ENCODE measurements at regions not wholly inside any gene's neighbourhood (a gene's known extent, or its start where the extent isn't known, plus 50 kb on each side); places are given as distances from the start of the nearest gene placed in this dataset.

DNA sequence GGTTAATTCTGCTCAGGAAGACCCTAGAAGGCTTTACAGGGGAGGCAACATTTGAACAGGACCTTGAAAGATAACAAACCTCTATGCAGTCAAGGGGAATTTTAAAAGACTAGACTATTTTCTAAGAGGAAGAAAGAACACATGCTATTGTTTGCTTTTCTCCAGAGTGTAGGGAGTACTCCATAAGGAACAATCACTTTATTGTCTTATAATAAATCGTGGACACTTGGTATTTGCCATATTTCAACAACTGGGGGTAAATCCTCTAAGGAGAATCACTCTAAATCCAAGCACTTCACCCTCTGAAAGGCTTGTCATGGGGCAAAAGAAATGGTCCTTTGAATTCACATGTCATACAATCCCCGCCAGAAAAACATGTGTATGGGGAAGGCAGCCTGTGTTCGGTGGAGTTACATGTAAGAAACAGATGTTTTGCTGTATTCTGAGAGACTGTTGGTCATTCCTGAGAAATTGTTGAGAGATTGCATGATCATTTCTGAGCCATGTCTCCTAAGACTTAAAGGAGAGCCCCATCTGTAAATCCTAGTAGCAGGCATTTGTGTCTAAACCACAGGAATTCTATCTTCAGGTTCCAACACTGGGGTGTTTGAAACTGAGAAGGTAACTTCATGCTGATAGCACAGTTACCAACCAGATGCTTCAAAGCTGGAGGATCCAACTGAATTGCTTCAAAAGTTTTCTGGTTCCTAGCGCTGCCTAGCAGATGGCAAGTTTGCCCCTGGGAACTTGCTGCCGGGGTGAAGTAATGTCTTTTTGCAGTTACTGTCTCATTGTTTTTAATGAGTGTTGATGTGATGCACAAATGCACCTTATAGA lies 66.8 kb downstream of the FZD4 start:
- TF ChIP-seq POLR2A (IDR thresholded peaks at IDR 0.05) = no peak
- TF ChIP-seq, protein P1, sequence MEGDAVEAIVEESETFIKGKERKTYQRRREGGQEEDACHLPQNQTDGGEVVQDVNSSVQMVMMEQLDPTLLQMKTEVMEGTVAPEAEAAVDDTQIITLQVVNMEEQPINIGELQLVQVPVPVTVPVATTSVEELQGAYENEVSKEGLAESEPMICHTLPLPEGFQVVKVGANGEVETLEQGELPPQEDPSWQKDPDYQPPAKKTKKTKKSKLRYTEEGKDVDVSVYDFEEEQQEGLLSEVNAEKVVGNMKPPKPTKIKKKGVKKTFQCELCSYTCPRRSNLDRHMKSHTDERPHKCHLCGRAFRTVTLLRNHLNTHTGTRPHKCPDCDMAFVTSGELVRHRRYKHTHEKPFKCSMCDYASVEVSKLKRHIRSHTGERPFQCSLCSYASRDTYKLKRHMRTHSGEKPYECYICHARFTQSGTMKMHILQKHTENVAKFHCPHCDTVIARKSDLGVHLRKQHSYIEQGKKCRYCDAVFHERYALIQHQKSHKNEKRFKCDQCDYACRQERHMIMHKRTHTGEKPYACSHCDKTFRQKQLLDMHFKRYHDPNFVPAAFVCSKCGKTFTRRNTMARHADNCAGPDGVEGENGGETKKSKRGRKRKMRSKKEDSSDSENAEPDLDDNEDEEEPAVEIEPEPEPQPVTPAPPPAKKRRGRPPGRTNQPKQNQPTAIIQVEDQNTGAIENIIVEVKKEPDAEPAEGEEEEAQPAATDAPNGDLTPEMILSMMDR (IDR thresholded peaks at IDR 0.05 in 4 of 5, conservative IDR thresholded peaks at IDR 0.05 in 1 of 5) = no peak

Data from gastrocnemius medialis (tissue), 4 donors.